ENCODE measurements at regions not wholly inside any gene's neighbourhood (a gene's known extent, or its start where the extent isn't known, plus 50 kb on each side); places are given as distances from the start of the nearest gene placed in this dataset.

- TF ChIP-seq, protein P1, sequence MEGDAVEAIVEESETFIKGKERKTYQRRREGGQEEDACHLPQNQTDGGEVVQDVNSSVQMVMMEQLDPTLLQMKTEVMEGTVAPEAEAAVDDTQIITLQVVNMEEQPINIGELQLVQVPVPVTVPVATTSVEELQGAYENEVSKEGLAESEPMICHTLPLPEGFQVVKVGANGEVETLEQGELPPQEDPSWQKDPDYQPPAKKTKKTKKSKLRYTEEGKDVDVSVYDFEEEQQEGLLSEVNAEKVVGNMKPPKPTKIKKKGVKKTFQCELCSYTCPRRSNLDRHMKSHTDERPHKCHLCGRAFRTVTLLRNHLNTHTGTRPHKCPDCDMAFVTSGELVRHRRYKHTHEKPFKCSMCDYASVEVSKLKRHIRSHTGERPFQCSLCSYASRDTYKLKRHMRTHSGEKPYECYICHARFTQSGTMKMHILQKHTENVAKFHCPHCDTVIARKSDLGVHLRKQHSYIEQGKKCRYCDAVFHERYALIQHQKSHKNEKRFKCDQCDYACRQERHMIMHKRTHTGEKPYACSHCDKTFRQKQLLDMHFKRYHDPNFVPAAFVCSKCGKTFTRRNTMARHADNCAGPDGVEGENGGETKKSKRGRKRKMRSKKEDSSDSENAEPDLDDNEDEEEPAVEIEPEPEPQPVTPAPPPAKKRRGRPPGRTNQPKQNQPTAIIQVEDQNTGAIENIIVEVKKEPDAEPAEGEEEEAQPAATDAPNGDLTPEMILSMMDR (IDR thresholded peaks at IDR 0.05): no peak
- no peak for TF ChIP-seq ZFX (IDR thresholded peaks at IDR 0.05; ENCODE audit: borderline replicate concordance)
Observed at GRCh38 chr21:36642777-36643176, 56.1 kb upstream of the SIM2 start.

Measured in 22Rv1 (cell line).